DND-41 (cell line): ENCODE measurements at regions not wholly inside any gene's neighbourhood (a gene's known extent, or its start where the extent isn't known, plus 50 kb on each side); places are given as distances from the start of the nearest gene placed in this dataset.

Experiments
- ATAC-seq: fragments of 200-7000 bp; cut with Tn5 transposase; 3 replicates; pipeline ENCODE4 v1.9.1; 2021; ENCODE audit warnings: low read depth; ENCODE audit not compliant: insufficient read depth
- DNase-seq: peaks from one replicate; pipeline ENCODE4 v3.0.0-alpha.2; 2020
- H2AFZ ChIP-seq: 2 replicates; pipeline ENCODE4 v1.6.0; 2012; ENCODE audit warnings: low read depth, low read length
- H3K27ac ChIP-seq: 2 replicates; pipeline ENCODE4 v1.5.1; 2012; ENCODE audit warnings: low read length, inconsistent platforms
- H3K27me3 ChIP-seq: fragments of 200-600 bp; sonication (generic); 2 replicates; pipeline ENCODE4 v1.6.0; 2012; ENCODE audit warnings: low read length, mild to moderate bottlenecking, inconsistent platforms; ENCODE audit not compliant: insufficient read depth, poor library complexity
- H3K36me3 ChIP-seq: 2 replicates; pipeline ENCODE4 v1.5.1; 2012; ENCODE audit warnings: low read length, inconsistent platforms; ENCODE audit not compliant: insufficient read depth
- H3K4me1 ChIP-seq: 2 replicates; pipeline ENCODE4 v1.5.1; 2012; ENCODE audit warnings: mild to moderate bottlenecking, low read length; ENCODE audit not compliant: insufficient read depth
- H3K4me2 ChIP-seq: 2 replicates; pipeline ENCODE4 v1.6.0; 2012; ENCODE audit warnings: mild to moderate bottlenecking, moderate library complexity, low read length, inconsistent platforms; ENCODE audit not compliant: insufficient read depth
- H3K4me3 ChIP-seq, 2 experiments: fragments of 200-600 bp in 1 of 2; shearing (Covaris generic) in 1 of 2; 2 replicates each; pipeline ENCODE4 v1.5.1; 2012 to 2016; ENCODE audit warnings: inconsistent platforms in 2 of 2, low read length in 2 of 2, mild to moderate bottlenecking in 2 of 2, low read depth in 1 of 2, moderate library complexity in 1 of 2
- H3K79me2 ChIP-seq: 2 replicates; pipeline ENCODE4 v1.6.0; 2012; ENCODE audit warnings: low read length, inconsistent platforms; ENCODE audit not compliant: insufficient read depth
- H3K9ac ChIP-seq: 2 replicates; pipeline ENCODE4 v1.6.0; 2012; ENCODE audit warnings: low read depth, mild to moderate bottlenecking, inconsistent platforms, low read length, moderate library complexity
- H3K9me3 ChIP-seq: 2 replicates; pipeline ENCODE4 v1.5.1; 2012; ENCODE audit warnings: low read length, moderate library complexity, mild to moderate bottlenecking, inconsistent platforms; ENCODE audit not compliant: insufficient read depth, severe bottlenecking
- H4K20me1 ChIP-seq: 2 replicates; pipeline ENCODE4 v1.6.0; 2012; ENCODE audit warnings: low read length; ENCODE audit not compliant: insufficient read depth
- EZH2 ChIP-seq: IDR thresholded peaks from 3 replicates; pipeline ENCODE4 v1.6.1; 2012; ENCODE audit warnings: borderline replicate concordance, low read depth, mild to moderate bottlenecking, moderate library complexity, low read length, inconsistent platforms; ENCODE audit not compliant: severe bottlenecking
- TF ChIP-seq, protein P1 (sequence below): IDR thresholded peaks from 2 replicates; pipeline ENCODE4 v1.5.1; 2012; ENCODE audit warnings: borderline replicate concordance, low read length, moderate library complexity, mild to moderate bottlenecking; ENCODE audit not compliant: poor library complexity, severe bottlenecking; ENCODE audit errors: extremely low read depth

DNA sequence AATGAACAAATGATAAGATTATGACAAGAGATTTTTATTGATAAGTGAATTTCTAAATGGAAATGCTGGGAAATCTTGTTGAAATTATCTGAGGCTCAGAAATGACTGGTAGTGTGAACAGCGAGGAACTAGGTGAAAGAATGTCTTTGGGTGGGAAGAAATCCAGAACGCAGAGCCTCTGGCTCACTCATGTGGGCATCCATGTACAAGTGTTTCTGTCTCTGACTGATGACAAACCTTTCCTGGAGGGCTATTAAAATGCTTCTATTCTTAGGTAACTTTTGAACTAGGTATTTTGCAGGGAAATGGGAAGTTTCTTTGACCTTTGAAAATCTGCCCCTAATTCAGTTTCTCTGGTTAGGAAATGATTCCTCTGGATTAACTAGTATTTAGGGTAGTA, 598.6 kb downstream of the SLC4A3 start:
- no peak overlapping the region for H3K4me3 ChIP-seq
- no peak overlapping the region for H3K4me2 ChIP-seq
- no peak for ATAC-seq
- no peak overlapping the region for H3K9ac ChIP-seq
- no peak overlapping the region for H2AFZ ChIP-seq
- DNase-seq = no peak
- H4K20me1 ChIP-seq = no peaks in the 10 kb centered on the region
- H3K9me3 ChIP-seq = no peaks in the 10 kb centered on the region
- H3K27ac ChIP-seq = no peak overlapping the region
- TF ChIP-seq, protein P1, sequence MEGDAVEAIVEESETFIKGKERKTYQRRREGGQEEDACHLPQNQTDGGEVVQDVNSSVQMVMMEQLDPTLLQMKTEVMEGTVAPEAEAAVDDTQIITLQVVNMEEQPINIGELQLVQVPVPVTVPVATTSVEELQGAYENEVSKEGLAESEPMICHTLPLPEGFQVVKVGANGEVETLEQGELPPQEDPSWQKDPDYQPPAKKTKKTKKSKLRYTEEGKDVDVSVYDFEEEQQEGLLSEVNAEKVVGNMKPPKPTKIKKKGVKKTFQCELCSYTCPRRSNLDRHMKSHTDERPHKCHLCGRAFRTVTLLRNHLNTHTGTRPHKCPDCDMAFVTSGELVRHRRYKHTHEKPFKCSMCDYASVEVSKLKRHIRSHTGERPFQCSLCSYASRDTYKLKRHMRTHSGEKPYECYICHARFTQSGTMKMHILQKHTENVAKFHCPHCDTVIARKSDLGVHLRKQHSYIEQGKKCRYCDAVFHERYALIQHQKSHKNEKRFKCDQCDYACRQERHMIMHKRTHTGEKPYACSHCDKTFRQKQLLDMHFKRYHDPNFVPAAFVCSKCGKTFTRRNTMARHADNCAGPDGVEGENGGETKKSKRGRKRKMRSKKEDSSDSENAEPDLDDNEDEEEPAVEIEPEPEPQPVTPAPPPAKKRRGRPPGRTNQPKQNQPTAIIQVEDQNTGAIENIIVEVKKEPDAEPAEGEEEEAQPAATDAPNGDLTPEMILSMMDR = no peak
- TF ChIP-seq EZH2 = no peak
- H3K79me2 ChIP-seq = no peaks in the 10 kb centered on the region
- no peaks in the 10 kb centered on the region for H3K36me3 ChIP-seq
- no peaks in the 10 kb centered on the region for H3K27me3 ChIP-seq
- H3K4me1 ChIP-seq = no peaks in the 10 kb centered on the region

DNA sequence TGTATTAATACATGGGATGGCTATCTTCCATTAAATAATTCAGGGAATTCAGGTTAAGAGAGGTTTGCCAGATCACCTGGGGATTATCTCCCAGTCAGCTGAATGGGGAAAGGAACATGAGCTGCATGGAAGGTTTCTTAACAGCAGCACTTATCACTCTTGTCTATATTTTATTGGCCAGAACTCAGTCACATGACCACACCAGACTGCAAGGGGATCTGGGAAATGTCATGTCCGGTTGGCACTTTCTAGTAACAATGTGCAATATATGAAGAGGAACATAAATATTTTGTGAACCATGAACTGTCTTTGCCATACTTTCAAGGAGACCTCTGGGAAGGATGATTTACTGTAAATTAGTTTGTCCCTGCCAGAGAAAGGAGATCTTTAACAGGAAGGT, 599.1 kb downstream of the SLC4A3 start:
- no peak overlapping the region for H3K9ac ChIP-seq
- no peak for DNase-seq
- H3K79me2 ChIP-seq = no peaks in the 10 kb centered on the region
- ATAC-seq = no peak
- H3K4me1 ChIP-seq = no peaks in the 10 kb centered on the region
- no peaks in the 10 kb centered on the region for H3K9me3 ChIP-seq
- no peak overlapping the region for H2AFZ ChIP-seq
- no peak overlapping the region for H3K4me3 ChIP-seq
- H3K4me2 ChIP-seq = no peak overlapping the region
- no peak overlapping the region for H3K27ac ChIP-seq
- TF ChIP-seq, protein P1 = no peak
- no peaks in the 10 kb centered on the region for H3K27me3 ChIP-seq
- H4K20me1 ChIP-seq = no peaks in the 10 kb centered on the region
- H3K36me3 ChIP-seq = no peaks in the 10 kb centered on the region

DNA sequence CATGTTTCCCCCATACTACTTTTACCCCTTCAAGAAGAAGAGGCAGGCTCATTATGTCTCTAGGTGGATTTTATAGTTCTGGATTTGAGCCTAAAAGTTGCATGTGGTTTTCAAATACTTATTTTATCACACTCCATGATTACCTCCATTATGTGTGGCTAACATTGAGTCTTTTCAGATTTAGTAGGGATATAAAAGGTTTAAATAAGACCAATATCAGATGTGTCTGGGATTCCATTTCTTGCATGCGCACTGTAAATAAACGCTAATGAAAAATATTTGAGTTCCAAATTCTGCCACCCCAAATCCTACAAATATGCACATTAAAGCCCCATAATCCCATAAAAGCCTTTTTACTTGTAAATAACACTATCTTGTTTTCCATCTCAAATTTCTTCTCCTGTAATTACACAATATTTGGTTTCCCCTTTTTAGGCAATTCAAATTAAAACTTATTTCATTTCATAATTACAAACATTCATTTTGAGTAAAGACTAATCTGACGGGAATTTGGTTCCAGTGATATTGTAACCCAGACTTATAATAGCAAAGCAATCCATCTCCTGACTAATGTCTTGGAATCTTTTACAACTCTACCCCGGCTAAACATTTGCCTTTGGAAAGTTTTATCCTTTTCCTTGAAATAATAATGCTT, 600.0 kb downstream of the SLC4A3 start:
- H4K20me1 ChIP-seq = no peaks in the 10 kb centered on the region
- no peaks in the 10 kb centered on the region for H3K4me1 ChIP-seq
- no peak overlapping the region for H3K4me2 ChIP-seq
- no peaks in the 10 kb centered on the region for H3K36me3 ChIP-seq
- H2AFZ ChIP-seq = no peak overlapping the region
- no peaks in the 10 kb centered on the region for H3K79me2 ChIP-seq
- ATAC-seq (no peak), DNase-seq (no peak)
- H3K9me3 ChIP-seq = no peaks in the 10 kb centered on the region
- TF ChIP-seq, protein P1 = no peak
- TF ChIP-seq EZH2 = no peak
- H3K9ac ChIP-seq = no peak overlapping the region
- no peak overlapping the region for H3K27ac ChIP-seq
- H3K27me3 ChIP-seq = no peaks in the 10 kb centered on the region
- no peak overlapping the region for H3K4me3 ChIP-seq
